GM18502 (cell line): ENCODE measurements at regions not wholly inside any gene's neighbourhood (a gene's known extent, or its start where the extent isn't known, plus 50 kb on each side); places are given as distances from the start of the nearest gene placed in this dataset.
"Not testable (repeated sequence)": the region's sequence is repeated elsewhere in the genome, so short reads cannot be mapped to it uniquely, and the experiment has no call there.

ENCODE experiments used
- ATAC-seq: cut with Tn5 transposase; IDR thresholded peaks from one replicate; pipeline ENCODE4 v1.9.1; 2021; ENCODE audit warnings: mild to moderate bottlenecking; ENCODE audit not compliant: unreplicated experiment, poor library complexity

DNA sequence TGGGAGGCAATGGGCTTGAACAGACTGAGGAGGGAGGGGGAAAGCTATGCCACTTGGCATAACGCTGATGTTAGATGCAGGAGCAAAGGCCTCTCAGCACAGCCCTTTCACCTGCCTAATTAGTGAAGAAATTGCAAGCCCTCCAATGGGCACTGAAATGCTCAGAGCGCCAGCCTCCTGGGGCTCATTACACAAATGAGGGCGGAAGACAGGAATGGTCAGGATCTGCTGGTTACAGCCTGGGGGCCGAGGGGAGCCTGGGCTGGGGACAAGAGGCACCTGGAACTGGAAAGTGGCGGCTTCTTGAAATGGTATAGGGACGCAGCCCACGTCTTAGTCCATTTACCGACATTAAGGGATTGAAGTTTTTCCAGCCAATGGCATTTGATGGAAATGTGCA is 50.2 kb upstream of the PLET1 start:
- no peak for ATAC-seq

GRCh38 chr11:112315057-112315720 is 54.5 kb upstream of the PLET1 start:
- no peak for ATAC-seq

DNA sequence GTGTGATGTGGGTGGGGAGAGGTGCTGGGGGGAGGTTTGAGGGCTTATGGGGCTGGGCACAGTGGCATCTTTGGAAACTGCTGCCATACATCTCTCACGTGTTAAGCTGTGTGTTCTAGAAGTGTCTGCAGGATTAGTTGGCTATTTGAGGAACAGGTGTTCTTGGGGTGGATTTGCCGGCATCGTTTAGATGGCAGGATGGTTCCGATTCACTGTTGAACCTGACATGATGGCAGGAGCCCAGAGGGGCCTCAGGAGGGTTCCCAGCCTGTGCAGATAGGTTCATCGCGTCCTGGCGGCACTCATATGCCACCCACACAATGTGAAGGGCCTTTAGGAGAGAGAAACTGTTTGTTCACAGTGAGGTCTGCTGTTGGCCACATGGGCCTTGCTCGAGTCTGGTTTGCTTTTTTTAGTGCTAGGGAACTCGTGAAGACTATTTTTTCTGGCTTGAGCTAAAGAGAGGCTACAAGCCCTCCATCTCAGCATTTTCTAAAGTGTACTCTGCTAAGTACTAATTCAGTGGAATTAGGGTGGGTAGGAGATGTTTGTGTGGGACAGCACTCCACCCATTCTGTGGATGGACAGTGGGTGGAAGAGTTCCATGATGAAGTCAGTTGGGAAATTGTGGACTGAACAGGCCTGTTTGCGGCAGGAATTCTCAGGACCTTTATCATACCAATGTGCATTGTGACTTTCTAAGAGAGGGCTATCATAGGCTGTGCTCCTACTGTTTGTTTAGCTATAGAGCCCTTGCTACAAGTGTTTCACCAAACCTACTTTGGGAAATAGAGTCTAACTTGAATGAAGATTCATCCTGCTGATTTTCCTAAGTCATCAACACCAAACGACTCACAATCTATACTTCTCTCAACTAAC is 55.4 kb upstream of the PLET1 start:
- ATAC-seq: no peak

- ATAC-seq: no peak
These were observed 56.3 kb upstream of the PLET1 start for GRCh38 chr11:112316971-112317370.

- no peak for ATAC-seq
These were observed 57.5 kb upstream of the PLET1 start for GRCh38 chr11:112318184-112318591.

DNA sequence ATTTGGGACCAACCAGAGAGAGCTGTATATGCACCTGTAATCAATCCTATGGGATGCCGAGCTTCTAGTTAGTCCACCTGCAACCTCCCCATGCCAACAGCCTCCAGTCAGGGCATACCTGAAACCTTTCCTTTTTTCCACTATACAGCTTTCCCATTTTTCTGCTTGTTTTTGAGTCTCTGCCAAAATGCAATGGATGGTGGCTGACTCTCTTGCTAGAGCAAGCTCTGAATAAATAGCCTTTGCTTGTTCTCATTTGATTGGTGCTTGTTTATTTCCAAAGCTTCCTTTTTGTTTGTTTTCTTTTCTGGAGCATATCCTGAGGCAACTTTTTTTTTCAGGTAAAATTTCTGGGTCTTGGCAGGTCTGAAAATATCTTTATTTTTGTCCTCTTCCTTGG is 58.0 kb upstream of the PLET1 start:
- ATAC-seq: no peak

- no peak for ATAC-seq
These were observed 60.0 kb upstream of the PLET1 start for GRCh38 chr11:112320668-112321067.

DNA sequence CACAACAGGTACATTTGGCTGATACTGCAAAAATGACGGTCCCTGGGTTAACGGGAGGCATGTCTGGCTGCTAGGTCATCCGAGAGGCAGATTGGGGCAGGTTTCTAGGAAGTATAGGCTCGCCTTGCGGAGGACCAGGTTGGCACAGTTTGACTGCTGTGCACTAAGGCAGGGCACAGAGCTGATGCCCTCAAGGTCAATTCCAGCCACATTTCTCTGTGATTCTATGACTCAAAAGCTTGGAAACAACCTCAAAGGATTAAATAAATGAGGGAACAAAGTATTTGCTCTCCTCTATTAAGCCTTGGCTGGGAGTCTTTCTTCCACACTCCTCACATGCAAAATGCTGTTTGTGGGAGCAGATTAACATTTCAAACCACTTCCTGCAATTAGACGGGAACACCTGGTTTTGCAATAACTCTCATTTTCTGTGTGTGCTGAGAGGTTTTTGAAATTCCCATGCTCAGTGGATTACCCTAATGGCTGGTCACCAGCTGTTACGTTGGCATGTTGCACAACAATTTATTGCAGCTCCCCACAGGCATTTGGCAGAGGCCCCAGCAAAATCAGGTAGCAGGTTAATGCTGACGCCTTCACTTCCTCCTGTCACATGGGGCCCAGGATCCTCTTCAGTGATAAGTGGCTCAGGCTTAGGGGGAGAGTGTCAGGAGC is 61.0 kb upstream of the PLET1 start:
- no peak for ATAC-seq

- no peak for ATAC-seq
These were observed 61.6 kb upstream of the PLET1 start for GRCh38 chr11:112322173-112322790.

DNA sequence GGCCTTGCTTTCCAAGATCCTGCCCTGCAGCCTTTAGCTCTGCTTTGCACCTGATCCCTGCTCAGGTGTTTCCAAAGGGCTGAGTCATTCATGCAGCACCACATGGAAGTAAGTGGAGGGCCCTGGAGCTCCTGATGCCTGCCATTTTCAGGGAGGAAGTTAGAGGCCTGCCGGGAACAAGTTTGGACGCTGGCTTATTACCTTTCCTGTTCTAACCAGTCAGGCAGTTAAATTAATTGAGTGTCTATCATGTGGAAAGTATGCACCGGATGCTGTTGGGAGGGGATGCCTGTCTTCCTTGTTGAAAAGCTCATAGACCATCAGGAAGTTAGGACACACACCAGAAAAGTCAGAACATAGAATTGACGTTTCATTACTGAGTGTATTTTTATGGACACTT is 73.7 kb upstream of the PLET1 start:
- ATAC-seq: no peak

DNA sequence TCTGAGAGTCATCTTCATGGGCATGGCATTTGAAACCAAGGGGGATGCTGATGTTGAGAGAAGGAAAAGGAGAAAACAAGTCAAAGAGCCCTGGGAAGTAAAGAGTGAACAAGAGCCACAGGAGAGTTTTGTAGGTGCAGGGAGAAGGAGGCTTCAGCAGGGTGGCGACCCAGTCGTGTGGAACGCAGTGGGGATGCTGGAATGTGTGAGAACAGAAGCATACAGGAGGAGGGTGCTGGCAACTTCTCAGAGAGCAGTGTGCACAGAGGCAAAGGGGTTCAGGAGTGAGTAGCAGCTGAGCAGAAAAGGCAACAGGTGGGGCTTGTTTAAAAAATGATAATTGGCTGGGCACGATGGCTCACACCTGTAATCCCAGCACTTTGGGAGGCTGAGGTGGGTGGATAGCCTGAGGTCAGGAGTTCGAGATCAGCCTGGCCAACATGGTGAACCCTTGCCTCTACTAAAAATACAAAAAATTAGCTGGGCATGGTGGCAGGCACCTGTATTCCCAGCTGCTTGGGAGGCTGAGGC is 75.8 kb upstream of the PLET1 start:
- no peak for ATAC-seq

- ATAC-seq: no peak
These were observed 78.9 kb upstream of the PLET1 start for GRCh38 chr11:112339566-112339965.

- no peak for ATAC-seq
These were observed 82.8 kb upstream of the PLET1 start for GRCh38 chr11:112343368-112344039.

DNA sequence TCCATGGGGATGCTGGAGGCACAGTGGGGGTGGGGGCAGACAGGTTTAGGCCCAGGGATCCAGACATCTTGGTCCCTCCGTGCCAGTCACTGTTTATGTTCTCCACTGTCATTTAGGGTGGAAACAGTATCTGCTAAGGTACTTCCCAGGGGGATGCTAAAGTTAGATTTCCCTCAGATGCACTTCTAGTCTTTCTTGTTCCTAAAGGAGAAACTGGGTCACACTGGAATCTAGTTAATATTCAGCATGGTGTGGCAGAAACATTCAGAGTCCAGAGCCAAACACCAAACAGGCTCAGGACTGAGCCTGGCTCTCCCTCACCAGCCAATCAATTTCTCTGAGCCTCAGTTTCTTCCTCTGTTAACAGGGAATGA is 83.4 kb upstream of the PLET1 start:
- no peak for ATAC-seq

DNA sequence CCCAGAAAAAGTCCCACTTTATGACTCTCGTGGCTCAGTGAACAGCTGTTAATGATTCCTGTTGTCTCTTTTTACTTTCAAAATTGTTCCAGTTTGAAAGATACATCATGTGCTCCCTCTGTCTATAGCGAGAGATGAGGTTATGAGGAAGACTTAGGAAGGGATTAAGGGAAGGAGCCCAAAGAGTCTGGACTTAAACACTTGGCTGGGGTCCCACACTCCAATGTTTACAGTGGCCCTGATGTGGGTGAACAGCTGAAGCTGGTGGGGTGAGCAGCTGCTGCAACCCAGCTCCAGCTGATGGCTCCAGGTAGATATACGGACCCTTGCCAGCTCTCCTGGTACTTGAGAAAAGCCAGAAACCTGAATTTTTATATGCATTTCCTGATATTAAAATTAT is 84.5 kb upstream of the PLET1 start:
- ATAC-seq: no peak

GRCh38 chr11:112345706-112346105 is 85.0 kb upstream of the PLET1 start:
- ATAC-seq: no peak

DNA sequence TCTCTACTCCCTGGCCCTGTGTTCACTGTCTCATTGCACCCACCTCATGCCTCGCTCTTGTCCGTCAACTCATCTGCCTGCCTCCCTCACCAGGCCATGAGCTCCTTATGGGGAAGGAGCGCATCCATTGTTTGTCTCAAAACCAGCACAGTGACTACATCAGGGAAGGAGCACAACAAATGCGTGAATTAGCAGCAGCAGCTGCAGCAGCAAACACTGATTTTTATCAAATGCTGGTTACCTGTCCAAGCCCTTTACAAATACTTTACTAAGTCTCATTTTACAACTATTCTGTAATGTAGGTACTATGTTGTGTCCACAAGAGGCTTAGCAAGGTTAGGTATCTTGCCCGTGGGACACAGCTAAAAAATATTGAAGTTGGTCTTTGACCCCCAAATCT is 85.9 kb upstream of the PLET1 start:
- no peak for ATAC-seq

- no peak for ATAC-seq
These were observed 87.9 kb upstream of the PLET1 start for GRCh38 chr11:112348480-112349029.

DNA sequence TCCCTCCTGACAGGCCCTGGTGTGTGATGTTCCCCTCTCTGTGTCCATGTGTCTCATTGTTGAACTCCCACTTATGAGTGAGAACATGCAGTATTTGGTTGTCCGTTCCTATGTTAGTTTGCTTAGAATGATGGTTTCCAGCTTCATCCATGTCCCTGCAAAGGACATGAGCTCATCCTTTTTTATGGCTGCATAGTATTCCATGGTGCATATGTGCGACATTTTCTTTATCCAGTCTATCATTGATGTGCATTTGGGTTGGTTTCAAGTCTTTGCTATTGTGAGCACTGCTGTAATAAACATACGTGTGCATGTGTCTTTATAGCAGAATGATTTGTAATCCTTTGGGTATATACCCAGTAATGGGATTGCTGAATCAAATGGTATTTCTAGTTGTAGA is 90.8 kb upstream of the PLET1 start:
- ATAC-seq: not testable (repeated sequence)

GRCh38 chr11:112352907-112353306 is 92.2 kb upstream of the PLET1 start:
- no peak for ATAC-seq
